ENCODE measurements at regions not wholly inside any gene's neighbourhood (a gene's known extent, or its start where the extent isn't known, plus 50 kb on each side); places are given as distances from the start of the nearest gene placed in this dataset.

- TF ChIP-seq CTCF (conservative IDR thresholded peaks at IDR 0.05; ENCODE audit: low read length) (no peak), EZH2phosphoT487 (IDR thresholded peaks at IDR 0.05; ENCODE audit: borderline replicate concordance) (no peak)
Measured at GRCh38 chr14:38129705-38130104, 78.0 kb upstream of the SSTR1 start.

Measured in Loucy (cell line).